ENCODE measurements at regions not wholly inside any gene's neighbourhood (a gene's known extent, or its start where the extent isn't known, plus 50 kb on each side); places are given as distances from the start of the nearest gene placed in this dataset.

DNA sequence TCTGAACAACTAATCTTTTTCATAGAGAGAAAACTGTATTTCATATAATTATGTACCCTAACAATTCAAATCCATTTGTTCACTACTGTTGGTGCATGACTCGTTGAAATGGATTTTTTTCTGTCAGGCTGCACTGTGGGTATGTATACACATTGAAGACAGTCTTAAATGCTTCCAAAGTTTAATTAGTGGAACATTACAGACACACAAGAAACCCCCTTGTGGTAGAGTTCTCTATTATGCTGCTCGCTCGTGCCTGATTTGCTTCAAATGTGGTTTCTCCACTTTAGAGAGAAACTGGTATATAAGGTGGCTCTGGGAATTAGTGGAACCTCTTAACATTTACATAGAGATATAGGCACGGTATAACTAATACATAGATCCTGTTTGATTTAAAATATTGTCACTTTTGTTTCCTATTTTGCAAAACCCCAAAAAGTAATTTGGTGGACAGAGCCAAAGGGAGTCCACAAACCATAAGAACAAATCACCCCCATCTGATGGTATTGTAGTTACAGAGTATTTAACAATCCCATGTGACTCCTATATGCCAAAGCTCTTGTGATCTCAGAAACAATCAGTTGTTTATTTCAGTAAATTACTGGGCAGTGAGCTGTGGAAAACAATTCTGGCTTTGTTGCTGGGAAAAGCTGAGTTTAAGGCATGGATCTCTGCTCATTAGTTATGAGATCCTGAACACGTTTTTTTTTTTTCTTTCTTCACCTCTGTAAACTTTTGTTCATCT lies 159.5 kb downstream of the BRMS1L start:
- TF ChIP-seq POLR2A (IDR thresholded peaks at IDR 0.05; ENCODE audit: low read depth, low read length) (no peak), TAF1 (IDR thresholded peaks at IDR 0.05; ENCODE audit: borderline replicate concordance, low read depth, low read length) (no peak), POLR2AphosphoS5 (IDR thresholded peaks at IDR 0.05; ENCODE audit: low read depth, low read length) (no peak)
- FAIRE-seq (no peak), DNase-seq (ENCODE audit: insufficient read length) (no peak)

DNA sequence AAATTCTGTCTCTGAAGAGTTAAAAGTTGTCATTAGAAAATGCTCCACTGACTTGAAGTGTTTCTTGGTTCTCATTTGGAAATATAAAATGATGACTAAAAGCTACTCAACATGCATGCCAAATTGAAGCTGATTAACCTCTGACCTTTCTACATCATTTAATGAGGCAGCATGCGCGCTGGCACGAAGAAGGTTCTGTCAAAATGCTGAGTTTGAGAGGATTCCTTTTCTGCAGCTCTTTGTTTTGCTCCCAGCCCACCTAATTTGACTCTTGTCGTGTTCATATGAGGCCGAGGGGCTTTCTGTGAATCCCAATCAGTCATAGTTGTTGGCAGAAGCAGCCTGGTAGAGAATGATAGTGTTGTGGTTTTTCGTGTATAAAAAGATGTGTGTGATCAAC lies 153.4 kb downstream of the BRMS1L start:
- TF ChIP-seq TAF1 (IDR thresholded peaks at IDR 0.05; ENCODE audit: borderline replicate concordance, low read depth, low read length) = no peak
- no peak for TF ChIP-seq POLR2AphosphoS5 (IDR thresholded peaks at IDR 0.05; ENCODE audit: low read depth, low read length)
- TF ChIP-seq POLR2A (IDR thresholded peaks at IDR 0.05; ENCODE audit: low read depth, low read length) = no peak
- no peak for DNase-seq (ENCODE audit: insufficient read length)
- FAIRE-seq = no peak

DNA sequence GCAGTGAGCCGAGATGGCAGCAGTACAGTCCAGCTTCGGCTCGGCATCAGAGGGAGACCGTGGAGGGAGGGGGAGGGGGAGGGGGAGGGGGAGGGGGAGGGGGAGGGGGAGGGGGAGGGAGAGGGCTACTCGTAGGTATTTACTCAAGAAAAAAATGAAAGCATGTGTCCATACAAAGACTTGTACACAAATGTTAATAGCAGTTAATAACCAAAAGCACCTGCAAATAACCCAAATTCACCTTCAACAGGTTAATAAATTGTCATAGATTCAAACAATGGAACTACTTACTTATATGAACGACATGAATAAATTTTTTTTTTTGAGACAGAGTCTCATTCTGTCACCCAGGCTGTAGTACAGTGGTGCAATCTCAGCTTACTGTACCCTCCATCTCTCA lies 152.4 kb downstream of the BRMS1L start:
- DNase-seq (ENCODE audit: insufficient read length) (no peak), FAIRE-seq (no peak)
- TF ChIP-seq TAF1 (IDR thresholded peaks at IDR 0.05; ENCODE audit: borderline replicate concordance, low read depth, low read length) (no peak), POLR2AphosphoS5 (IDR thresholded peaks at IDR 0.05; ENCODE audit: low read depth, low read length) (no peak), POLR2A (IDR thresholded peaks at IDR 0.05; ENCODE audit: low read depth, low read length) (no peak)

DNA sequence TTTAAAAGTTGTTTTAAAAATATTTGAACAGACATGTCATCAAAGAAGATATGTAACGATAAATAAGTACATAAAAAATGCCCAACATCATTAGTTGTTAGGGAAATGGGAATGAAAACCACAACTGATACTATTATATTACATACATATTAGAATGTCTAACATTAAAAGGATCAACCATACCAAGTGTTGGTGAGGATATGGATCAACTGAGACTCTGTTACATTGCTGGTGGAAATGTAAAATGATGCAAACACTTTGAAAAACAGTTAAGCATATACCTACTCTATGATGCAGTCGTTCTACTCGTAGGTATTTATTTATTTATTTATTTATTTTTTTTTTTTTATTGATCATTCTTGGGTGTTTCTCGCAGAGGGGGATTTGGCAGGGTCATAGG lies 149.7 kb downstream of the BRMS1L start:
- no peak for FAIRE-seq
- TF ChIP-seq POLR2A (IDR thresholded peaks at IDR 0.05; ENCODE audit: low read depth, low read length) (no peak), POLR2AphosphoS5 (IDR thresholded peaks at IDR 0.05; ENCODE audit: low read depth, low read length) (no peak), TAF1 (IDR thresholded peaks at IDR 0.05; ENCODE audit: borderline replicate concordance, low read depth, low read length) (no peak)
- DNase-seq (ENCODE audit: insufficient read length) = no peak

DNA sequence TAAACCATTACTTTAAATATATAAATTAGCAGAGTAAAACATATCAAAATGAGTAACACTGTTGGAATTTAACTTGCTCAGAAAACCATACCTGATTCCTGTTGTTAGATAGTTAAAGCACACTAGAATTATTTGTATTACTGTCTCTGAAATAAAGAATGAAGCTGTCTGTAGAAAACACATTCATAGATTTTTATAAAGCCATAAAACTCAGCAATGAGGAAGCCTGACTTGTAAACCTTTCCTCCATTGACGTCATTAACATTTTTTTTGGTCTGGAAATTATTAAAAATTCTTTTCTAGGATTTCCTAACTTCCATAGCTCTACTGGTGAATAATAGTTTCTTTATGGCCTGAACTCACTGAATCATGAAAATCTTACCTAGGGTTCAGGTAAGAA lies 147.6 kb downstream of the BRMS1L start:
- FAIRE-seq = no peak
- TF ChIP-seq POLR2A (IDR thresholded peaks at IDR 0.05; ENCODE audit: low read depth, low read length) (no peak), POLR2AphosphoS5 (IDR thresholded peaks at IDR 0.05; ENCODE audit: low read depth, low read length) (no peak)
- DNase-seq (ENCODE audit: insufficient read length) = no peak

DNA sequence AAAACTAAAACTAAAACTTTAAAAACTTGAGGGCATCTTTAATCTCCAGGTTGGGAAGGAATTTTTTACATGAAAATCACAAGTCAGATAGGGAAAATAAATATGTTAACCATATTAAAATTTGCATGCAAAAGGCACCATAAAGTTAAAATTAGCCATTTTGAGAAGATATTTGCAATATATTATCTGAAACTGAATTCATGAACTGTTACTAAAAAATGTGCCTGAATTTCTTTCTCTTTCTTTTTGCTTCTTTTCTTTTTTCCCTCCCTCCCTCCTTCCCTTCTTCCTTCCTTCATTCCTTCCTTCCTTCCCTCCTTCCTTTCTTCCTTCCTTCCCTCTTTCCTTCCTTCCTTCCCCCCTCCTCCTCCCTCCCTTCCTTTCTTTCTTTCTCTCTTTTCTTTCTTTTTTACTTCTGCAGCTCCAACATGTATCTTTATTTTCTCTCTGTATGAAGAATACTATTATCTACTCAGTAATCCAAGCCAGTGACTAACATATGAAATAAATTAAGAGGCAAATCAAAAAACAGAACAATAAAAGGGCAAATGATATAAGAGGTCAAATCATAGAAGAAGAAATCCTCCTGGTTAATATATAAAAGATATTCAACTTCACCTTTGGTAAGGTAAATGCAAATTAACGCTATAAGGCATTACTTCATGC lies 146.0 kb downstream of the BRMS1L start:
- no peak for TF ChIP-seq POLR2A (IDR thresholded peaks at IDR 0.05; ENCODE audit: low read depth, low read length)
- TF ChIP-seq TAF1 (IDR thresholded peaks at IDR 0.05; ENCODE audit: borderline replicate concordance, low read depth, low read length) = no peak
- TF ChIP-seq POLR2AphosphoS5 (IDR thresholded peaks at IDR 0.05; ENCODE audit: low read depth, low read length) = no peak

DNA sequence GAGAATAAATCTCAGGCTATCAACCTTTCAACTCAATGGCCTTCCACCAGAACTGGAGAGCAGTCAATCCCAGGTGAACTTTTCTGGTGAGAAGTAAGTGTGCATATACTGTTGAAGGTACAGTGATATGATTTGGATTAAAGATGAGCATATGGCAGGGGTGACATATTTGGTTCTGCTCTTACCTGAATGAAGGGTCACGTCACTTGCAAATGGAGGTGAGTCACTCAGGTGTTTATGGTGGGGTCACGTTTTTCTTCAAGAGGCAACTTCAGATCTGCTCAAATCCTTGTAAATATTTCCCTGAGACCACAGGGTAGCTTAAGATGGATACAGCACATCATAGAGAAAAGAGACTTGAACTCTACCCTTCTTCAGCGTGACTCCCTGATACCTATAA lies 143.2 kb downstream of the BRMS1L start:
- no peak for DNase-seq (ENCODE audit: insufficient read length)
- TF ChIP-seq POLR2AphosphoS5 (IDR thresholded peaks at IDR 0.05; ENCODE audit: low read depth, low read length) (no peak), TAF1 (IDR thresholded peaks at IDR 0.05; ENCODE audit: borderline replicate concordance, low read depth, low read length) (no peak), POLR2A (IDR thresholded peaks at IDR 0.05; ENCODE audit: low read depth, low read length) (no peak)
- FAIRE-seq = no peak

More for the DNA sequence above, 146.0 kb downstream of the BRMS1L start:
- DNase-seq (ENCODE audit: insufficient read length) = no peak
- FAIRE-seq = no peak

DNA sequence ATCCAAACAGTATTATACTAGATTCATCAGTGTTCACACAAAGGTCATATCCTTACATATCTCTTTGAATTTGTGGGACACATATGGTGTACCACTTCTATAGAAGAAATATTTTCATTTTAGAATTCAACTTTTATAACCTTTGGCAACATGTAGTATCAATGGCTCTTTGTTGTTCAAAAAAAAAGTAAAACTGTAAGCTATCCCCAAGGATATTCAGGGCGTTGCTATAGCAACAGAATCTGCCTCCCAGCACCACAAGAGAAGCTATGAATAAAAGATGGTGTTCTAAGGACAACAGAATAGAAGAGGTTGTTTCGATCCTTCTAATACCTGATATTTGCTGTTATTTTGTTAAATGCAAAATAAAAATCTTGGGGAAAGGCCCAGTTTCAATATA lies 139.3 kb downstream of the BRMS1L start:
- no peak for FAIRE-seq
- DNase-seq (ENCODE audit: insufficient read length) = no peak
- TF ChIP-seq TAF1 (IDR thresholded peaks at IDR 0.05; ENCODE audit: borderline replicate concordance, low read depth, low read length) = no peak
- no peak for TF ChIP-seq POLR2A (IDR thresholded peaks at IDR 0.05; ENCODE audit: low read depth, low read length)
- no peak for TF ChIP-seq POLR2AphosphoS5 (IDR thresholded peaks at IDR 0.05; ENCODE audit: low read depth, low read length)

DNA sequence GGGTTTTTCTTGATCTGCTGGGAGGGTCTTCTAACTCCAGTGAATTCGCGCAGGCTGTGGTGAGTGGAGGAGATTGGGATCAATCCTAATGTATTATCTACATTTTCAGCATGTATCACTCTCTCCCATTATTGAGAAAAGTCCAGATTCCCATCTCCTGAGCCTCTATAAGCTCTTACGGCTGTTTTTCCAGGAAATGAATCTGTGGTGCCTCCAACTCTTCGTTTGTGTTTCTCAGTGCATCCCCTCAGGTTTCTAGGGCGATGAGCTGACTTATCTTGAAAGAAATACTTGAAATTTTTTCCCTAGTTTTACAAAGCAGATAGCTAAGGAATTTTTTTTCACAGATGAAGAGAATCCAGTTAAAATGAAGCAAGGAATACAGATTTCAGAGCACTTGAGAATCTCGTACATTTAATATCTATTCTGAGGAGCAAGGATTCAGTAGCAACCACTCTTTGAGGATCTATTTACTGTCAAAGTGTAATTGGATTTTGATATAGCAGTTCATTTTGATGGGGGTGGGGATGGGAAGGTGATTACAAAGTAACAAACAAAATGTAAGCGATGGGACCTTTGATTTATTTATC lies 138.7 kb downstream of the BRMS1L start:
- TF ChIP-seq POLR2AphosphoS5 (IDR thresholded peaks at IDR 0.05; ENCODE audit: low read depth, low read length) (no peak), POLR2A (IDR thresholded peaks at IDR 0.05; ENCODE audit: low read depth, low read length) (no peak), TAF1 (IDR thresholded peaks at IDR 0.05; ENCODE audit: borderline replicate concordance, low read depth, low read length) (no peak)
- FAIRE-seq = no peak
- no peak for DNase-seq (ENCODE audit: insufficient read length)

DNA sequence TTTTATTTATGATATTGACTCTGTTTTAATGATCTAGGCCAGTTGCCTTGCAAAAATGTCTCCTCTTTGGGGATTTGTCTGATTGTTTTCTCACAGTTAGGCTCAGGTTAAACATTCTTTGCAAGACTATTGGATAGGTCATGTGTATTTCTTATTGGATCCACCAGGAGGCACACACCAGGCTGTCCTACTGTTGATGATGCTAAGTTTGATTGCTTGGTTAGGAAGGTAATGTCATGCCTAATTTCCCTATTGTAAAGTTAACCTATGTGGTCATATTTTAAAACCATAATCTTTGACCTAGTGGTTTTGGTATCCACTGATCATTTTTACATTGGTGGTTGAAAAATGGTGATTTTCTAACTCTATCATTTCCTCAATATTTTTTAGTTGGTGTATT lies 137.1 kb downstream of the BRMS1L start:
- TF ChIP-seq POLR2AphosphoS5 (IDR thresholded peaks at IDR 0.05; ENCODE audit: low read depth, low read length) (no peak), TAF1 (IDR thresholded peaks at IDR 0.05; ENCODE audit: borderline replicate concordance, low read depth, low read length) (no peak), POLR2A (IDR thresholded peaks at IDR 0.05; ENCODE audit: low read depth, low read length) (no peak)
- no peak for FAIRE-seq
- no peak for DNase-seq (ENCODE audit: insufficient read length)

DNA sequence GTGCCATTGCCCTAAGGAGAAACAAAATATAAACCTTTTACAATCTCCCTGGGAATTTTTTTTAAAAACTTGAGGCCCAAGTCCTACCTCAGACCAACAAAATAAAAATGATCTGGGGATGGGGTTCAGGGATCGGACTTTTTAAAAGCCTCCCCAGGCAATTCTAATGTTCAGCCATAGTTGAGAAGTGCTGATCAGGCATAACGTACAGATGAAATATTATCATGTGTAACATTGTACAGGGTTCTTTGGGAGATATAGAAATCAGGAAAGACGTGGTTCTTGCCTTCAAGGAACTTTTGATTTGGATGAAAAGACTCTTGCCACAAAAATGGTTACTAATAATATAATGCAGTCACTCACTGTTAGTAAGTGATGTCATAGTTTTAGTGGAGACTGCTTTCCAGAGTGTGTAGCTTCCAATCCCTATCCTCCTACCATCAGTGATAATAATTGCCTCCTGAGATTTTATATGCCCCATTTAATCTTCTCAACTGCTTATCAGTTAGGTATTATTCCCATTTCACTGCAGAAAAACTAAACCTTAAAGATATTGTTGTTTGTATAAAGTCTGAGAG lies 135.6 kb downstream of the BRMS1L start:
- DNase-seq (ENCODE audit: insufficient read length) (no peak), FAIRE-seq (no peak)
- no peak for TF ChIP-seq TAF1 (IDR thresholded peaks at IDR 0.05; ENCODE audit: borderline replicate concordance, low read depth, low read length)
- no peak for TF ChIP-seq POLR2A (IDR thresholded peaks at IDR 0.05; ENCODE audit: low read depth, low read length)
- no peak for TF ChIP-seq POLR2AphosphoS5 (IDR thresholded peaks at IDR 0.05; ENCODE audit: low read depth, low read length)

Measured in GM12892 (cell line).